ENCODE measurements at regions not wholly inside any gene's neighbourhood (a gene's known extent, or its start where the extent isn't known, plus 50 kb on each side); places are given as distances from the start of the nearest gene placed in this dataset.

GRCh38 chr1:195804547-195804946 lies 803.7 kb downstream of the KCNT2 start:
- no peak for DNase-seq

- DNase-seq = no peak
Measured at GRCh38 chr1:195799016-195799415, 809.2 kb downstream of the KCNT2 start.

GRCh38 chr1:195794225-195794624 lies 814.0 kb downstream of the KCNT2 start:
- no peak for DNase-seq

- DNase-seq = no peak
Measured at GRCh38 chr1:195791796-195792195, 816.4 kb downstream of the KCNT2 start.

GRCh38 chr1:195790514-195791168 lies 817.6 kb downstream of the KCNT2 start:
- DNase-seq = no peak

- DNase-seq = no peak
Measured at GRCh38 chr1:195789321-195789720, 818.9 kb downstream of the KCNT2 start.

GRCh38 chr1:195788721-195789120 lies 819.5 kb downstream of the KCNT2 start:
- no peak for DNase-seq

- DNase-seq = no peak
Measured at GRCh38 chr1:195785830-195786229, 822.4 kb downstream of the KCNT2 start.

GRCh38 chr1:195773931-195774330 lies 834.3 kb downstream of the KCNT2 start:
- no peak for DNase-seq

GRCh38 chr1:195769461-195769860 lies 838.8 kb downstream of the KCNT2 start:
- DNase-seq = peak; percentile 33

- DNase-seq = peak; percentile 34
Measured at GRCh38 chr1:195768936-195769335, 839.3 kb downstream of the KCNT2 start.

- DNase-seq = no peak
Measured at GRCh38 chr1:195768377-195768776, 839.9 kb downstream of the KCNT2 start.

- DNase-seq = peak; percentile 66
Measured at GRCh38 chr1:195766709-195767108, 841.5 kb downstream of the KCNT2 start.

- no peak for DNase-seq
Measured at GRCh38 chr1:195765099-195765498, 843.1 kb downstream of the KCNT2 start.

GRCh38 chr1:195763907-195764374 lies 844.3 kb downstream of the KCNT2 start:
- DNase-seq = no peak

- DNase-seq = no peak
Measured at GRCh38 chr1:195763146-195763906, 844.9 kb downstream of the KCNT2 start.

GRCh38 chr1:195761104-195761503 lies 847.1 kb downstream of the KCNT2 start:
- no peak for DNase-seq

- no peak for DNase-seq
Measured at GRCh38 chr1:195756109-195756508, 852.1 kb downstream of the KCNT2 start.

GRCh38 chr1:195754874-195755273 lies 853.4 kb downstream of the KCNT2 start:
- peak; percentile 28 for DNase-seq

GRCh38 chr1:195754303-195754702 lies 853.9 kb downstream of the KCNT2 start:
- DNase-seq = no peak

- DNase-seq = no peak
Measured at GRCh38 chr1:195748969-195749368, 859.3 kb downstream of the KCNT2 start.

- DNase-seq = no peak
Measured at GRCh38 chr1:195745189-195746010, 862.8 kb downstream of the KCNT2 start.

- DNase-seq = no peak
Measured at GRCh38 chr1:195744256-195744655, 864.0 kb downstream of the KCNT2 start.

GRCh38 chr1:195740862-195741261 lies 867.4 kb downstream of the KCNT2 start:
- DNase-seq = peak; percentile 80
